ENCODE measurements at regions not wholly inside any gene's neighbourhood (a gene's known extent, or its start where the extent isn't known, plus 50 kb on each side); places are given as distances from the start of the nearest gene placed in this dataset.

- DNase-seq = no peak
- CTCF ChIA-PET = no interaction called here
- no peak overlapping the region for H3K4me3 Mint-ChIP-seq
- H3K27ac Mint-ChIP-seq = no peak overlapping the region
- H3K27me3 Mint-ChIP-seq = no peaks in the 10 kb centered on the region
- H3K9me3 Mint-ChIP-seq = peaks cover 2% of the 10 kb centered on the region
- H3K36me3 Mint-ChIP-seq = no peaks in the 10 kb centered on the region
- no peaks in the 10 kb centered on the region for H3K4me1 Mint-ChIP-seq
Measured at GRCh38 chr4:106522839-106523238, 154.3 kb upstream of the GIMD1 start.

DNA sequence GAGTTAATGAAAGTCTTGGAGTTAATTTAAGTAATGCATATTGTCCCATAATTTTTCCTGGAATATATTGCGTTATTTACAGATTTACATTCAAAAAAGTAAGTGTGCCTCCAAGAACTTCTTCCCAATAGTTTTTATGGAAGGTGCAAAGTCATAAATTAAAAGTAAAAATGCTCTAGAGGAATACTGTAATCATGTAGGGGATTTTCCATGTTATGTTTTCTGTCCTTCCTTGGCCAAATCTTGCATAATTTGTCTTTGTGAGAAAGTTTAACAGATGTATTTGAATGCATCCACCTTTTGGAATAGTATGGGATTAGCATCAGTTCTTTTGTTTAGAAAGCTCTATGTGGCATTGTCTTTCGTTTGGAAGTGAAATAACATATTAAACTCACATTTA, 144.1 kb upstream of the GIMD1 start:
- H3K4me3 Mint-ChIP-seq = no peak overlapping the region
- no peaks in the 10 kb centered on the region for H3K9me3 Mint-ChIP-seq
- DNase-seq = no peak
- H3K27me3 Mint-ChIP-seq = no peaks in the 10 kb centered on the region
- no peaks in the 10 kb centered on the region for H3K36me3 Mint-ChIP-seq
- CTCF ChIA-PET = no interaction called here
- H3K27ac Mint-ChIP-seq = no peak overlapping the region
- no peaks in the 10 kb centered on the region for H3K4me1 Mint-ChIP-seq

DNA sequence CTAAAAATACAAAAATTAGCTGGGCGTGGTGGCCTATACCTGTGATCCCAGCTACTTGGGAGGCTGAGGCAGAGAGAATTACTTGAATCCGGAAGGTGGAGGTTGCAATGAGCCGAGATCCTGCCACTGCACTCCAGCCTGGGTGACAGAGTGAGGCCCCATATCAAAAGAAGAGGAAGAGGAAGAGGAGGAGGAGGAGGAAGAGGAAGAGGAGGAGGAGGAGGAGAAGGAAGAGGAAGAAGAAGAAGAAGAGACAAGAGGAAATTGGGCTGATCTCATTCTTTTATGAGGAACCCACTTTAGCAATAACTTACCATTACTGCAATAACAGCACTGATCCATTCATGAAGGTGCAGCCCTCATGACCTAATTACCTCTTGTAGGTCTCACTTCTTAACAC, 138.9 kb upstream of the GIMD1 start:
- no peaks in the 10 kb centered on the region for H3K27me3 Mint-ChIP-seq
- H3K27ac Mint-ChIP-seq = no peak overlapping the region
- CTCF ChIA-PET = no interaction called here
- no peak overlapping the region for H3K4me3 Mint-ChIP-seq
- no peaks in the 10 kb centered on the region for H3K36me3 Mint-ChIP-seq
- DNase-seq = no peak
- no peaks in the 10 kb centered on the region for H3K4me1 Mint-ChIP-seq
- H3K9me3 Mint-ChIP-seq = no peaks in the 10 kb centered on the region

DNA sequence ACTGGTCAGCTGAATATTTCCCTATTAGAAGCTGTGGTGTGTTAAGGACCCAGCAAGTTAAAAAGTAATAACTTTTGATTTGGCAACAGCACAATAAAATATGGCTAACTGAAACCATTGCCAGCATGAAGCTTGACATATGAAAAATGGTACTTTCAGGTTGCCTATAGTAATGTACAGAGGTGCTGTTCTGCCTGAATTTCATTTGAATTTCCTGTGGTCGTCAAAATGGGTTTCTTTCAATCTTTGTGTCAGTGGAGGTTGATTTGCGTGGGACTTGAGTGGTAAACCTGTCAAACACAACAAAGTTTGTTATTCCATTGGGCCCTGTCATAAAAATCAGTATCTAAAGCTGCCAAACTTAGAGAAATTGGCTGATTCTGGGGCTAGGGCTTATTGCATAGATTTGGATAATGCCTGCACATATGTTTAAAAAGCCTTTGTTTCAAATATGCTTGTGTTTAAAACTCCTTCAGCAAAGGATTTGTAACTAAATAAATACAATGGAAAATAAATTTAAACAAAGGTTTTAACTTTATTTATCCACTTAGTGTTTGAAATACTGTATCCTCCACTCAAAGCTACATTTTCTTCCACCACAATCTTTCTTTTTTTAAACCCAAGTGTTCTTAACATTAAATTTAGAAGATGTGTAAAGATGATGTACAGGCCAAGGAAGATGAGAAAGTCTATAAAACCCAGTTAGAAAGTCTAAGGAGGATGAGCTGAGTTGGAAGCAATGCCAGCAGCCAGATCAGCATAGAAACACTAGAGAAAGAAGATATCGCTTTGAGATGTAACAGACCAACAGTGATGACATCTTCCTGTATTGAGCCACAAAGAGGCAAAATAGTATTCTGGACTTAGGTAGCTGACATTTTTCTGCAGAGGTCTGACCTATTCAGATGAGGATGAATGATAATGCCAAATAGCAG, 134.8 kb upstream of the GIMD1 start:
- H3K27ac Mint-ChIP-seq = no peak overlapping the region
- no peaks in the 10 kb centered on the region for H3K9me3 Mint-ChIP-seq
- no peak for DNase-seq
- no peak overlapping the region for H3K4me3 Mint-ChIP-seq
- H3K27me3 Mint-ChIP-seq = peaks cover 4% of the 10 kb centered on the region
- CTCF ChIA-PET = interaction anchor here (0.7 to 1.6 kb wide), 3 partner anchors 118 to 237 kb away, joined by 3 to 6 read pairs (median 5); no protein-coding TSS in a partner anchor
- H3K36me3 Mint-ChIP-seq = no peaks in the 10 kb centered on the region
- H3K4me1 Mint-ChIP-seq = no peaks in the 10 kb centered on the region

DNA sequence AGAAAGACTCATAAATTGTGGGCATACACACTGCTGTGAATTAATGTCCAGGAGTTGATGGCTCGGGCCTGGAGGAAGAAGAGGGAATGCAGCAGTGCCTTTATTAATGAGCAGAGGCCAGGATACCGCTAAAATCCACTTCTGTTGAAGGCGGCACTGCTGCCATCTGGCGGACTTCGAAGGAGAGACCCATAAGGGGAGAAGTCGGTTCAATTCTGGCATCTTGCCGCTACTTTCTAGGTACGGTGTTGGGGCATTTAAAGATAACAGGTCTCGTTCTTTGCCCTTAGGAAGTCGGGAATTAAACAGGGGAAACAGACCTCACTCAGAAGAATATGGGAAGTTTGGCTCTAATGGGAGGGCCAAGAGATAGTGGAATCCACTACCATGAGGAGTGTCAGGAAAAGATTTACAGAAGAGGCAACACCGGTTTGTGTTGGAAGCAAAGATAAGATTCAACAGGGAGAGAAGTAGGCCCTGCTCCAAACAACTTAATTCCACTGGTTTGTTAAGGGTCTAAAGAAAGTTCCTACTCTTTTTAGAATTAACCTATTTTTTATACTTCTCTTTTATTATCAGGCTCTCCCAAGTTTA, 133.6 kb upstream of the GIMD1 start:
- Mint-ChIP-seq H3K36me3 (no peaks in the 10 kb centered on the region), H3K9me3 (no peaks in the 10 kb centered on the region), H3K4me1 (no peaks in the 10 kb centered on the region), H3K27me3 (peaks cover 4% of the 10 kb centered on the region), H3K4me3 (no peak overlapping the region), H3K27ac (no peak overlapping the region)
- DNase-seq = peak; percentile 58
- CTCF ChIA-PET = no interaction called here

DNA sequence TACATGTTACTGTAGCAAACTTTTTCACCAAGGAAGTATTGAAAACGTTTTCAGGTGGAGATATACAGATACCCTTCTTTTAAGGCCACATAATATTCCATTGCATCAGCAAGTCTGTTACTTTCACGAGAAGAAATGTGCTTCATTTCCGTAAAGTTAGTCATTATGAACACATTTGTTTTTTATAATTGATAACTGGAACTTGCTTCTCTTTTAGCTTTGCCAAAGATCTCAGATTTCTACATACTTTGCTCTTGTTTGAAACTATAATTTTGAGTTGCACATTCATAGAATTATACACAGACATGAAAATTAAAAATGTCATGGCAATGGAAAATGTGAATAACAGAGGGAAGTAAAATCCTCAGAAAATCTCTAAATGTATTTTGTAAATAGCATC, 128.7 kb upstream of the GIMD1 start:
- no peak for DNase-seq
- H3K4me3 Mint-ChIP-seq = no peak overlapping the region
- H3K27me3 Mint-ChIP-seq = peaks cover 3% of the 10 kb centered on the region
- no peaks in the 10 kb centered on the region for H3K36me3 Mint-ChIP-seq
- no peaks in the 10 kb centered on the region for H3K9me3 Mint-ChIP-seq
- no peak overlapping the region for H3K27ac Mint-ChIP-seq
- CTCF ChIA-PET = no interaction called here
- H3K4me1 Mint-ChIP-seq = no peaks in the 10 kb centered on the region

DNA sequence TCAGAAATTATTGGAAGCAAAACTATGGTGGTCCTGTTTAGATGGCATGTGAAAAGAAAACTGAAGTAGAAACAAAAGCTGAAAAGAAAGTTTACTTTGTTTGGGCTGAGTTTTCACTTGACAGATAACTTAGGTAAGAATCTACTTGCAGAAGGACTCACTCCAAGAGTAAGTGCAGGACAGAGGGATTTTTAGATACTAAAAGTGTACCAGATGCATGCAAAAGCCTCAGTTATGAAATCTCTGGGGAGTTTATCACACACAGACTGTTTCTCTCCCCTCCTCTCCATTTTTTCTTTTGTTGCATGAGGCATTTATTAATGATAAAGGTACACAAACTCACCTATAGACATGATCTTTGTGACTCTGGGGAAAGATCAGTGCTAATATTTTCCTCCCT, 127.5 kb upstream of the GIMD1 start:
- no peaks in the 10 kb centered on the region for H3K9me3 Mint-ChIP-seq
- H3K27me3 Mint-ChIP-seq = no peaks in the 10 kb centered on the region
- CTCF ChIA-PET = no interaction called here
- no peak overlapping the region for H3K27ac Mint-ChIP-seq
- no peaks in the 10 kb centered on the region for H3K4me1 Mint-ChIP-seq
- no peaks in the 10 kb centered on the region for H3K36me3 Mint-ChIP-seq
- no peak overlapping the region for H3K4me3 Mint-ChIP-seq
- DNase-seq = no peak

GRCh38 chr4:106495476-106495875, 126.9 kb upstream of the GIMD1 start:
- Mint-ChIP-seq H3K9me3 (no peaks in the 10 kb centered on the region), H3K4me1 (no peaks in the 10 kb centered on the region), H3K27me3 (no peaks in the 10 kb centered on the region), H3K4me3 (no peak overlapping the region), H3K36me3 (no peaks in the 10 kb centered on the region), H3K27ac (no peak overlapping the region)
- no peak for DNase-seq
- CTCF ChIA-PET = no interaction called here

DNA sequence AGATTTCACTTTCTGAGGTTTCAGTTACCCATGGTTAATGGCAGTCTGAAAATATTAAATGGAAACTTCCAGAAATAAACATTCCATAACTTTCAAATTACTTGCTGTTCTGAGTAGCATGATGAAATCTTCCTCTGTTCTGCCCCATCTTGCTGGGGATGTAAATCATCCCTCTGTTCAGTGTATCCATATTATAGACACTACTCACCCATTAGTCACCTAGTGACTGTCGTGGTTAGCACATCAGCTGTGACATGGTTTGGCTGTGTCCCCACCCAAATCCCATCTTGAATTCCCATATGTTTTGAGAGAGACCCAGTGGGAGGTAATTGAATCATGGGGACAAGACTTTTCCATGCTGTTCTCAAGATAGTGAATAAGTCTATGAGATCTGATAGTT, 125.5 kb upstream of the GIMD1 start:
- H3K27me3 Mint-ChIP-seq = no peaks in the 10 kb centered on the region
- H3K36me3 Mint-ChIP-seq = no peaks in the 10 kb centered on the region
- DNase-seq = no peak
- CTCF ChIA-PET = no interaction called here
- no peaks in the 10 kb centered on the region for H3K4me1 Mint-ChIP-seq
- H3K4me3 Mint-ChIP-seq = no peak overlapping the region
- no peak overlapping the region for H3K27ac Mint-ChIP-seq
- H3K9me3 Mint-ChIP-seq = no peaks in the 10 kb centered on the region

DNA sequence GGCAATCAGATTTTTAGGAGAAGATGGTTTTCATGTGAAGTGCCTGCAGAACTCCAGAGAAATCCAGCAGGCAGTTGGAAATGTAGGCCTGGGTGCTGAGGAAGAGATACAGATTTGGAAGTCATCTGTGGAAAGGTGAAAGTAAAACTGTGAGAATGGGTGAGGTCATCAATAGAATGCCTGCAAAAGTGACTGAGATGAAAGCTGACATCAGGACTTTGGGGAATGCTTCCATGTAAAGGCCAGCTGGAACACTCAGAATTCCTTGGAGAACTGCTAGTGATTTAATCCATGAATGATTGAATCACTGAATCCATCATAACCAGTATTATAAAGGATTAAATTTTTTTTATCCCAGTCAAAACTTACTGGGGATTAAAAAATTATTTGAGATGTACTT, 124.5 kb upstream of the GIMD1 start:
- CTCF ChIA-PET = no interaction called here

DNA sequence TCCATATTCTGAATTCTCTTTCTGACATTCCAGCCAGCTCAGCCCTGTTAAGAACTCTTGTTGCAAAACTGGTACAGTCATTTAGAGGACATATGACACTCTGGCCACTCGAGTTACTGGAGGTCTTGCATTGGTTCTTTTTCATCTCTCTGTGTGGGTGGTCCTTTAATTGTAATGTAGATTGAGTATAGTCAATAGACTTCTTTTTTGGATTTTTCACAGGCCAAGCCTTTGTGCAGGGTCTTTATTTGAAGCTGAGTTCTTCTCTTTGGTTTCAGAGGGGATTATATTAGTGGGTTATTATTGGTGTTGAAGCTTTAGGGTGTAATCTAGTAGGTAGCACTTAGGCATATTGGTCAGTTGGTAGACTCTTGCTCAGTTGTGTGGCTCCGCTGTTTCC, 118.0 kb upstream of the GIMD1 start:
- Mint-ChIP-seq H3K4me3 (no peak overlapping the region), H3K27me3 (no peaks in the 10 kb centered on the region), H3K36me3 (no peaks in the 10 kb centered on the region), H3K9me3 (no peaks in the 10 kb centered on the region), H3K27ac (no peak overlapping the region), H3K4me1 (no peaks in the 10 kb centered on the region)
- CTCF ChIA-PET = no interaction called here
- DNase-seq = no peak

More for the DNA sequence above, 124.5 kb upstream of the GIMD1 start:
- DNase-seq = no peak
- Mint-ChIP-seq H3K36me3 (no peaks in the 10 kb centered on the region), H3K27ac (no peak overlapping the region), H3K4me3 (no peak overlapping the region), H3K4me1 (no peaks in the 10 kb centered on the region), H3K9me3 (no peaks in the 10 kb centered on the region), H3K27me3 (no peaks in the 10 kb centered on the region)

DNA sequence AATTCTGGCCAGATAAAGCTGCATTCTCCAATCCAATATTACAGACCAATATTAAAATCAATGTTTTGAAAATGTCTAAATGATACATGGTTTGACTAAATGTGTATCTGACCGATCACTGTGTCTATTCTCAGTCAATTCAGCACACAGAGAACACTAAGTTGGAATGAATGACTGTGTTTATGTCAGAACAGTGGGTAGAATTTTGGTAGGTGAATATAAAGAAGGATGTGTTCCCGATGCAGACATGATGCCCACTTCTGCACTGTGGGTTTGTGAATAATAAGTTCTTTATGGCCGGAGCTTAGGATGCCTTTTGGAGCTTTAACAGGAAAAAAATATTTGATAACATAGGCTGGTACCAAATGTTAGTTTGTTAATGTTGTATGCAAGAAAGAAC, 113.2 kb upstream of the GIMD1 start:
- Mint-ChIP-seq H3K27me3 (no peaks in the 10 kb centered on the region), H3K27ac (no peak overlapping the region), H3K4me3 (no peak overlapping the region), H3K4me1 (no peaks in the 10 kb centered on the region), H3K36me3 (no peaks in the 10 kb centered on the region), H3K9me3 (no peaks in the 10 kb centered on the region)
- DNase-seq = no peak
- CTCF ChIA-PET = no interaction called here

DNA sequence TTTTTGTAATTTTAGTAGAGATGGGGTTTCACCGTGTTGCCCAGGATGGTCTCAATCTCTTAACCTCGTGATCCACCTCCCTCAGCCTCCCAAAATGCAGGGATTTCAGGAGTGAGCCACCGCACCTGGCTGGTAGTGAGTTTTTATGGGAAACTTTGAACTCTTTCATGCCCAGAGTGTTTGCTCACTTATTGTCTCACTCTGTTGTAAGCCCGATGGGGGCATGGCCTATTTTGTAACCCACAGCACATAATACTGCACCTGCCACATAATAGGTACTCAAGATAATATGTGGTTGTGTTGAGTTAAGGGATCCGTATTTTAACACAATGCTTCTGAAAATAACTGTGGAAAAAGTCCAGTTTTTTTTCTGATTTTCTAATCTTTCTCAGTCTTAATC, 109.6 kb upstream of the GIMD1 start:
- no peaks in the 10 kb centered on the region for H3K27me3 Mint-ChIP-seq
- no peak overlapping the region for H3K4me3 Mint-ChIP-seq
- no peaks in the 10 kb centered on the region for H3K36me3 Mint-ChIP-seq
- CTCF ChIA-PET = no interaction called here
- no peaks in the 10 kb centered on the region for H3K9me3 Mint-ChIP-seq
- H3K27ac Mint-ChIP-seq = no peak overlapping the region
- DNase-seq = no peak
- no peaks in the 10 kb centered on the region for H3K4me1 Mint-ChIP-seq

GRCh38 chr4:106476741-106477140, 108.2 kb upstream of the GIMD1 start:
- no peak overlapping the region for H3K27ac Mint-ChIP-seq
- no peak for DNase-seq
- H3K4me3 Mint-ChIP-seq = no peak overlapping the region
- H3K27me3 Mint-ChIP-seq = no peaks in the 10 kb centered on the region
- no peaks in the 10 kb centered on the region for H3K9me3 Mint-ChIP-seq
- H3K4me1 Mint-ChIP-seq = no peaks in the 10 kb centered on the region
- H3K36me3 Mint-ChIP-seq = no peaks in the 10 kb centered on the region
- CTCF ChIA-PET = no interaction called here

GRCh38 chr4:106473515-106473914, 104.9 kb upstream of the GIMD1 start:
- CTCF ChIA-PET = no interaction called here

More at GRCh38 chr4:106473515-106473914, 104.9 kb upstream of the GIMD1 start:
- Mint-ChIP-seq H3K36me3 (no peaks in the 10 kb centered on the region), H3K27ac (no peak overlapping the region), H3K4me1 (no peaks in the 10 kb centered on the region), H3K27me3 (no peaks in the 10 kb centered on the region), H3K9me3 (peaks cover 2% of the 10 kb centered on the region), H3K4me3 (no peak overlapping the region)
- DNase-seq = no peak

Data from activated naive CD4-positive, alpha-beta T cell treated with anti-CD3 and anti-CD28 coated beads, Interleukin-2, amount 10 ng/mL, durations not matched to agents 7 days and 5 days (primary cell).